Stimulated activated CD4-positive, alpha-beta T cell treated with anti-CD3 and anti-CD28 coated beads, Interleukin-4, amount 100 ng/mL, for 48 hours (primary cell): ENCODE measurements at regions not wholly inside any gene's neighbourhood (a gene's known extent, or its start where the extent isn't known, plus 50 kb on each side); places are given as distances from the start of the nearest gene placed in this dataset.
"Not testable (repeated sequence)": the region's sequence is repeated elsewhere in the genome, so short reads cannot be mapped to it uniquely, and the experiment has no call there.

Source experiments
- DNase-seq, 2 donors: peaks; one replicate each; pipeline ENCODE4 v3.0.0-alpha.2; 2020; ENCODE audit warnings: low read depth in 2 of 2

DNA sequence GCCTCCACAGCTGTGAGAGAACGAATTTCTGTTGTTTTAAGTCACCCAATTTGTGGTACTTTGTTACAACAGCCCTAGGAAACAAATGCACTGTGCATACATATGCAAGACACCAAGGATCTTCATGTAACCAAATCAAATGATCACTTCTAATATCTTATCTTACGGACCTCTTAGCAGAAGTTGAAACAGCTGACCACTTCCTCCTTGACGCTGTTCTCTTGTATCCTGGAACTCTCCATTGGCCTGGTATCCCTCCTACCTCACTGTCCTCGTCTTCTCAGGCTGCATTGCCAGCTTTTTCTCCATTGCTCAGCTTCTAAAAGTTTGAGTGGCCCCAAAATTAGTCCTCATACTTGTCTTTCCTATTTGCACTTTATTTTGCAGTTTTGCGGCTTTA is 200.4 kb downstream of the DLEU7 start:
- no peak for DNase-seq

DNA sequence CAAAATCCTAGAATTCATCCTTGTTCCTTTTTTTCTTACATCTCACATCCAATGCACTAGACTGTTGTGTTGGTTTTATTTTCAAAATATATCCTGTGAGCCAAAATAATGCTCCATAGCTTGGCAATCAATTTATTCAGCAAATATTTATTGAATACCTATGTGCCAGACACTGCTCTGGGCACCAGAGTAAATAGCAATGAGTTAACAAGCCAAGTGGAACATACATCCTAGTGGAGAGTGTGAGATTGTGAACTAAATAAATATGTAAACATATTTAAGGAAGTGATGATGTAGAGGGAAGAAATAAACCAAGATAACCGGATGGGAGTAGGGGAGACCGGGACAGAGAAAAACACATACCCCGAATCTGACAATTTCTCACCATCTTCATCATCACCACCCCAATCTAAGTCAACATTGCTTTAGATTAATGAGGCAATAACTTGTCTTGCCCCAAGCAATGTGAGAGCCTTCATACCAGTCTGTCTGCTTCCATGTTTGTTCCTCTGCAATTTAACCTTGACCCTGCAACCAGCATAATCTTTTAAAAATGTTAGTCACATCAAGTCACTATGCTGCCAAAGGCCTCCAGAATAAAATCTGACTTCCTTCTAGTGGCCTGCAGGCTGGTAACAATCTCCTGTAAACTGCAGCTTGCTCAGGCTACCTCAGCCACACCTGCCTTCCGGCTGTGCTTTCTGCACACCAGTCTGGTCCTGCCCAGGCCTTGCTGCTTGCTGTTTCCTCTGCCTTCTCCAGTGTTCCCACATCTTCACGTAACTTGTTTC is 199.2 kb downstream of the DLEU7 start:
- no peak for DNase-seq

GRCh38 chr13:50645092-50645491 is 198.4 kb downstream of the DLEU7 start:
- DNase-seq = no peak

DNA sequence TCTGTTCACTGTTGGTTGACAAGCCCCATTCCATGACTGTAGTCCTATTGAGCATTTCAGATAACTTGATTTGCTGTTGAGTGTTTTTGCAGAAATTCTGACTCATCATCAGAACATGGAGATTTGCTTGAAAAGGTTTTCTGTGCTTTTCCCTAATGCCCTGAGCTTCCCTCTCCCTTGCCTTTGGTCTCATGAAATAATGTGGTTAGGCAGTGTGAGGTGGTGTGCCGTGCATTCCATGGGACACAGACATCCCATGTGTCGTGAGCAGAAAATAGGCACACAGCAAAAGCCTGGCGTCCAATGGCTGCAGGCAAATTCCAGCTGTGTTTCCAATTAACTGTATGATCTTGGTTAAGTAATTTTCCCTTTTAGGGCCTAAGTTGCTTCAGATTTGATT is 197.4 kb downstream of the DLEU7 start:
- no peak for DNase-seq

DNA sequence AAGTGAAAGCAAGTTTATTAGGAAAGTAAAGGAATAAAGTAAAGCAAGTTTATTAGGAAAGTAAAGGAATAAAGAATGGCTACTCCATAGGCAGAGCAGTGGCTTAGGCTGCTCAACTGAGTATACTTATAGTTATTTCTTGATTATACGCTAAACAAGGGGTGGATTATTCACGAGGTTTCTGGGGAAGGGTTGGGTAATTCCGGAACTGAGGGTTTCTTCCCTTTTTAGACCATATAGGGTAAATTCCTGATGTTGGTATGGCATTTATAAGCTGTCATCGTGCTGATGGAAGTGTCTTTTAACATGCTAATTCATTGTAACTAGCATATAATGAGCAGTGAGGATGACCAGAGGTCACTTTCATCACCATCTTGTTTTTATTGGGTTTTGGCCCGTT is 194.3 kb downstream of the DLEU7 start:
- no peak for DNase-seq

DNA sequence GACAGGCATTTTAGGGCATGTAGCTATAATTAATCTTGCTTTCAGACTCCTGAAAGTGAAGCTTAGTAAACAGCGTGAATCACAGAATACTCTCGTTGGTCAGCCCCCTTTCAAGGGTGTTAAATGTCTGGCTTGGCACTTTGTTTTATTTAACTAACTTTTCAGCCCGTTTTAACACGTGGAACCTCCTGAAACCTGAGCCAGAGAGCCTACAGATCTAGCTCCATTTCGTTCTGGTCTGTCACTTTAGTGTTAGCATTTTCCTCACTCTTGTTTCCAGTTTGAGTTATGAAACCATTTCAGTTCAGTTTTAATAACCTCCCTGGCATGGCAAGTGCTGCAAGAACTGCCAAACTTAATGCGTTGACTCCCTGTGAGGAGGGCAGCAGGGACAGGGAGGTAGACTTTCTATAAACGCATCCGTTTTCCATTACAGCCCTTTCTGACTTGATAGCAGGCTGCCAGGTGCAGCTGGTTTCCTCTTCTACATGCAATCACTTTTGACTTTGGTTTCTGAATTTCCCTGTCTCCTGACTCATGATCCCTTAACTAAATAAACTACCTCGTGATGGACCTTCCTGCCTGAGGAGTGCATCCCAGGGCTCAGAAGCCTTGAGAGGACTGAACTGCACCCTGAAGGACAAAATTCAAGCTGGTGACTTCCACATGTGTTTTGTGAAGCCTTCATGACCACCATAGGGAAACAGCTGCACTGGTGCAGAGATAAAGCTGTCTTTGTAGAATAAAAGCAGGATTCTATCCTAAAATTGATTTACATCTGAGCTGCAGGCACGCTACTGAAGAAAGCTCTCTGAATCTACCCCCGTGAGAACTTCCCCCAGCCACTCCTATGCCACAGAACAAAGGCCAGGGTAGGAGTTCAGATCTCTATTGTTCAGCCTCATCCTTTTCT is 192.6 kb downstream of the DLEU7 start:
- no peak for DNase-seq

- DNase-seq = no peak
These were observed 191.6 kb downstream of the DLEU7 start for GRCh38 chr13:50651922-50652321.

GRCh38 chr13:50654331-50654730 is 189.2 kb downstream of the DLEU7 start:
- DNase-seq = no peak

DNA sequence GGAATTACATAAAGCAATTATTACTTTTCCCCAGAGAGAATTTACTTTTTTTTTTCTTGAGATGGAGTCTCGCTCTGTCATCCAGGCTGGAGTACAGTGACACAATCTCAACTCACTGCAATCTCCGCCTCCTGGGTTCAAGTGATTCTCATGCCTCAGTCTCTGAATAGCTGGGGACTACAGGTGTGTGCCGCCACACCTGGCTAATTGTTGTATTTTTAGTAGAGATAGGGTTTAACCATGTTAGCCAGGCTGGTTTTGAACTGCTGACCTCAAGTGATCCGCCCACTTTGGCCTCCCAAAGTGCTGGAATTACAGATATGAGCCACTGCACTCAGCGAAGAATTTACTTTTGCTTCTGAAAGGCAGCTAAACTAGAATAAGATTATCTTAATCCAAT is 181.6 kb downstream of the DLEU7 start:
- DNase-seq = not testable (repeated sequence)

DNA sequence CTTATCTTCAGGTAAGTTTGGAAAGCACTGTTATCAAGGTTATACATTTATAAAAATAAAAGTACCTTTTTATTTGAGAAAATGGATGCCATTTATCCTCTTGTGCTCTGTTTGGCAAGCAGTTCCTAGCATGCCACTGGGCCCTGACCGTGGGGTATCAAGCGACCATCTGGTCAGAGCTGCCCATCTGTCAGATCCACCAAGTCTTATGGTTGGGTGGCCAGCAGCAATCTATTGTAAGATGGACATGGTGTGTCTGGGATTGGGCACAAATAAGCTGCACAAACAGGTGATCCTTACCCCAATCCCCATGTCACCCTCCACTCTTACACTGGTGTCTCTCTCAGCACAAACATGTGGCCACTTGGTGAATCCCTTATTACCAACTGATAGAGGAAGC is 178.5 kb downstream of the DLEU7 start:
- DNase-seq = no peak

DNA sequence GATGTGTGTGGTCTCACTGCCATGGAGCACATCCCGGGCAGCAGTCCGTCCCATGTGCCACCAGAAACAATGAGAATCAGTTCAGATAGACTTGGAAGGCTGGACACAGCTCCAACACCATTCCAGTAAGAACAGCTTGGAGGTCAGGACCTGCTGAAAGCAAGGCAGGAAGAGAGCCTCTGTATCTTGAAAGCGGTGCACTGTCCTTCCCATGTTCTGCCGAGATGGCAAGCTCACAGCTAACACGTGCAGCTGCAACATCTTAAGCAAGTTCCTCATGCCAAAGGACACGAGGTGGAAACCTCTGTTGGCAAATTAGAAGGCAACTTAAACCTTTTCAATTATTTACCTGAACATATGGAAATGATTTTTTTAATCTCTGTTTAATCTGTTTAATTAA is 175.4 kb downstream of the DLEU7 start:
- DNase-seq = no peak

- DNase-seq = no peak
These were observed 174.7 kb downstream of the DLEU7 start for GRCh38 chr13:50668691-50669271.

GRCh38 chr13:50670272-50670671 is 173.2 kb downstream of the DLEU7 start:
- DNase-seq = no peak

DNA sequence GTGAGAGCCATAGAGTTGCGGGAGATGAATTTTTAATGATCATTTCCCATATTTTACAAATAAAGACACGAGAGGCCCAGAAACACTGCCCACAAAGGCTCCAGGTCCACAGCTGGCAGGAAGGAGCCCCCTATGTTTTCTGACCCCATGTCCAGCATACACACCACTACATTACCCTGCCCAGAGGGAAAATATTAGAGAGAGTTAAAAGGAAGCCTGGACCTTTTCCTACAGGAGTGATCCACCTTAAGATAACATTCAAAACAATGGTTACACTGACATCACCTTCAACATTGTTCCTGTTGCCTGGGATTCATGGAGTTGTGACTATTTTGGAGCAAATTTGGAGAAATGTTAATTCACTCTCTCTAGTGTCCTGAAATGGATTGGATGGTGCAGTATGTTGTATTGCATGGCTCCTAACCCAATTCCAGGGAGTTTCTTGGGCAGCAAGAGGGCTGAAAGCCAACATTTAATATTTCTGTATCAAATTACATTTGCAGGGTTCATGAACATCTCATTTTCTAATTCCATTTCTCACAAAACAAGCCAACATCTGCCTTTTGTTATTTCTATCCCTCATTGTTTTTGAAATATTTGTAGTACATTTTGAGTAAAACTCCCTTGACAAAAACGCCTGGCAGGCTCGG is 172.5 kb downstream of the DLEU7 start:
- no peak for DNase-seq

GRCh38 chr13:50671497-50671850 is 172.0 kb downstream of the DLEU7 start:
- no peak for DNase-seq

DNA sequence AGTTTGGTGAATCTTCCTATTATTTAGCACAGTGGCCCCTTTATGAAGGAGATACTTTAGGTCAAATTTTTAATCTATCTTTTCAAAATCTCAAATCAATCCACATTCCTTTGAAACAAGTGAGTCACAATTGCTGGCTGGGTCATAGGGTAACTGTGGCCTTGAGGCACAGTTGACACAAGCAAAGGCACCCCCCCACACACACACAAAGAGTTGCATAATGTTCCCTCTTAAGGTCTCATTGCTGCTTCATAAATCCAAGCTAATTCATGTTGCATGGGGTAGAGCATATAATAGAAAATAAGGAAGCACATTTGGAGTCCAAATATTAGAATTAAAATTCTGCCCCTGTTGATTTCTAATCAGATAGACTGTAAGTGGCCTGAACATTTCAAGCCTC is 171.5 kb downstream of the DLEU7 start:
- DNase-seq = no peak

DNA sequence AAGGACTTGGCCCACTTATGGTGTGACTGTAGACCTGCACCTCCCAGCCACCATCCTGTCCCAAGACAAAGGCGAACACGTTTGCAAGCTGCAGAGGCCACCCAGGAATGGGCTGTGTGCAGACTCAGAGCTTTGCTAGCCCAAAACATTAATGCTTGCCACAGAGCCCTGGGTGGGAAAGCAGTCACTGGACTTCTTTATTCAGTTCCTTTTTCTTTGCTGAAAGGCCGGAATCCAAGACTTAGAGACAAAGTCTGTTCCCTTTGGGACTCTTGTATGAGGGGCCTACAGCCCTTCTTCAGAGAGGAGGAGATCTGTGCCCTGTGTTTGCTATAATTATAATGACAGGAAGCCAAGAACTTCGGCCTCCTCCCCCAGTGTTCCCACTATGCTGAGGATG is 167.8 kb downstream of the DLEU7 start:
- DNase-seq = no peak

GRCh38 chr13:50676602-50677001 is 166.9 kb downstream of the DLEU7 start:
- DNase-seq = no peak

DNA sequence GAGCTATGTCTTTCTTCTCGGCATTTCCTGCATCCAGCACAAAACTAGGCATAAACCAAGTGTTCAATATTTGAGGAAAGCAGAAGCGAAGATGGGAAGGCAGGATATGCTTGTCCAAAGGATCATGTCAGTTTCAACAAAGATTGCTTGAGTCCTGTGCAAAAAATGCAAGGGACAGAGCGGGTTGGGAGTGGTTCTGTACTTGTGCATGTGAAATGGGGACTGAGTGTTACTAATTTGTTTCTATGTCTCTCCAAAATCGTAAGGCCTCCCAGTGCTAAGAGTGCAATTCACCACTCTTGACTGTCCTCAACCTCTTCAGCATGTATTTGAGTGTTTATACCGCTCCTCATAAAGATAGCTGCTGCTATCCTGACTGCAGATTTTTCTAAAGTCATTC is 166.2 kb downstream of the DLEU7 start:
- no peak for DNase-seq

GRCh38 chr13:50677687-50678463 is 165.6 kb downstream of the DLEU7 start:
- DNase-seq = no peak

GRCh38 chr13:50678464-50679162 is 164.9 kb downstream of the DLEU7 start:
- no peak for DNase-seq
